Thymus (tissue), 11 donors: ENCODE measurements at regions not wholly inside any gene's neighbourhood (a gene's known extent, or its start where the extent isn't known, plus 50 kb on each side); places are given as distances from the start of the nearest gene placed in this dataset.

Experiments
- DNase-seq, 9 donors: peaks; one replicate each; pipeline ENCODE4 v3.0.0-alpha.2; 2013; ENCODE audit warnings: low spot score in 9 of 9, low read depth in 6 of 9, missing footprints in 1 of 9
- H3K27ac ChIP-seq, 2 donors: one replicate each; pipeline ENCODE4 v1.5.1; 2013; ENCODE audit warnings: control low read depth in 1 of 2, low read depth in 1 of 2, low read length in 1 of 2, mild to moderate bottlenecking in 1 of 2, moderate library complexity in 1 of 2
- H3K27me3 ChIP-seq, 2 donors: one replicate each; pipeline ENCODE4 v1.5.1; 2013; ENCODE audit warnings: low read length in 1 of 2; ENCODE audit not compliant: control insufficient read depth in 2 of 2, insufficient read depth in 1 of 2
- H3K36me3 ChIP-seq, 2 donors: one replicate each; pipeline ENCODE4 v1.5.1; 2013; ENCODE audit warnings: low read length in 1 of 2, mild to moderate bottlenecking in 1 of 2, moderate library complexity in 1 of 2; ENCODE audit not compliant: control insufficient read depth in 2 of 2, insufficient read depth in 2 of 2
- H3K4me1 ChIP-seq, 2 donors: one replicate each; pipeline ENCODE4 v1.5.1; 2013; ENCODE audit warnings: low read length in 2 of 2; ENCODE audit not compliant: control insufficient read depth in 2 of 2, insufficient read depth in 2 of 2
- H3K4me3 ChIP-seq, 2 donors: one replicate each; pipeline ENCODE4 v1.5.1; 2013; ENCODE audit warnings: low read length in 2 of 2, control low read depth in 1 of 2, mild to moderate bottlenecking in 1 of 2
- H3K9me3 ChIP-seq, 2 donors: one replicate each; pipeline ENCODE4 v1.5.1; 2013; ENCODE audit warnings: low read length in 1 of 2, mild to moderate bottlenecking in 1 of 2; ENCODE audit not compliant: control insufficient read depth in 2 of 2, insufficient read depth in 1 of 2
- WGBS: extraction: QIAGEN DNeasy Blood & Tissue Kit; methylation state at CpG from one replicate; pipeline ENCODE4 v1.1.7; 2013; 5-methylcytosine and 5-hydroxymethylcytosine counted together
- donor health status: healthy.

DNA sequence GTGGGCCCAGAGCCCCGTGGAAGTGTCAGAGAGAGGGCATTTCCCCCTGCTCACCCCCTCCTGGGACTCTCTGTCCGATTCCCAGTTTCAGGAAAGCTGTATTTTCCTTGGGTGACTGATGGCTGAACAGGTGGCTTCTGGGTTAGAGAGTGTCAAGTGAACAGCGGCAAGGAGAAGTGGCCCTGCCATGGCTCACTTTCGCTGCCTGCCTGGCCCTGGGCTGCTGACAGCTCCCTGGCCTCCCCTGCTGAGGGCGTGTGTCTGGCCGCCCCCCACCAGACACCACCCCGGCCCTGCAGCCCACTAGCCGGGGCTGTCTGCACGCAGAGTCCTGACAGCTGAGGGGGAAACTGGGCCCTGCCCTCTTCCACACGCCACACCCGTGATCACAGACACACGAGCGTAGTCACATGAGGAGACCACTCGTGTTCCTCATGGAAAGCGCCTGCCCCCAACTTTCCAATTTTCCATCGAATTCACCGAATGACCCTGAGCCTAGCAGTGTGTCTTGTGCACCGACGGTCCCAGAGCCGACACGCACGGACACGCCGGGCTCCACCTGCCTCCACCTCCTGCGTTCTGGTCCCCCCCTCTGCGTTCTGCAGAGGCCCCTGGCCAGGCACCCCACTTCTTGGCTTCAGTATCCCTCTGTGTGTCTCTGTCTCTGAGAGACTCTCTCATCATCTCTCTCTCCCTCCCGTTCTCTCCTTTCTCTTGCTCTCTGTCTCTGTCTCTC lies 60.6 kb upstream of the CASZ1 start:
- Histone ChIP-seq H3K4me1 (no peaks in the 10 kb centered on the region), H3K9me3 (no peaks in the 10 kb centered on the region), H3K27ac (no peak overlapping the region), H3K27me3 (peaks cover 0 to 34% of the 10 kb centered on the region in 2 donors), H3K36me3 (no peaks in the 10 kb centered on the region), H3K4me3 (no peak overlapping the region)
- 86% methylated on average over 27 of the region's 27 CpGs for WGBS
- no peak for DNase-seq

DNA sequence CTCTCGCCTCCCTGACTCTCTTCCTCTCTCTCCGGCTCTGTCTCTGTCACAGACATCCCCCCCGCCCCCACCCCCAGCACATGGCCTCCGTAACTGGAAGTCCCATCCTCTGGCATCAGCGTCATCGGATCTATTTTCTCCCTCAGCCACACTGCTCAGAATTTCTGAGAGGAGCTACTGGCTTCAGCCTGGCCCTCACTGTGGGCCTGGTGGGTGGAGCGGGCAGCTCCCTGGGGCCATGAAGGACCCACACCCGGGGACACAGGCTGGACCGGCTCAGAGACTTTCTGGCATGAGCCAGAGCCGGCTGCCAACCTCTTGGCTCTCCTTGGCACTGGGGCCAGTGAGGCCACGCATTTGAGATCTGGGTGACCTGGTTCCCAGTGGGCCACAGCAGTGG lies 61.2 kb upstream of the CASZ1 start:
- H3K4me1 ChIP-seq = no peaks in the 10 kb centered on the region
- no peak overlapping the region for H3K27ac ChIP-seq
- DNase-seq = no peak
- H3K4me3 ChIP-seq = no peak overlapping the region
- no peaks in the 10 kb centered on the region for H3K9me3 ChIP-seq
- peaks cover 5 to 39% of the 10 kb centered on the region in 2 donors for H3K27me3 ChIP-seq
- H3K36me3 ChIP-seq = no peaks in the 10 kb centered on the region
- WGBS = 91% methylated on average over 11 of the region's 11 CpGs

DNA sequence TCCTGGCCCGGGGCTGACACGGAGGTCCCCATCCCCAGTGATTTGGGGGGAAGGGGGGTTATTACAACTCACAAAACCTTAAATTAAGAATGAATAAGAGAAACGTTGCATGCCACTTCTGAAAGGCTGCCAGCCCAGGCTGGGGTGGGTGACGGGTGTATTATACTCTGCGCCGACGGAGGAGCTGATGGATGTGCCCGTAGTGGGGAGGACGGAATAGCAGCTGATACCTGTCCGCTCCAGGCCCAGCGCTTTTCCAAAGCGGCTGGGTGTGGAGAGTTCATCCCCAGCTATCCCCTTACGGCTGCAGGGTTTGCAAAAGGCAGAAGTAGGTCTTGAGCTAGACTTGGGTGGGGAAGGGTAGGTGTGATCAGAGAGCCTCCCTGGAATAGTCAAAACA lies 63.8 kb upstream of the CASZ1 start:
- DNase-seq = no peak
- H3K27me3 ChIP-seq = peaks cover 23 to 65% of the 10 kb centered on the region in 2 donors
- H3K4me3 ChIP-seq = no peak overlapping the region
- H3K36me3 ChIP-seq = no peaks in the 10 kb centered on the region
- 65% methylated on average over 13 of the region's 13 CpGs for WGBS
- H3K27ac ChIP-seq = no peak overlapping the region
- H3K9me3 ChIP-seq = no peaks in the 10 kb centered on the region
- H3K4me1 ChIP-seq = no peaks in the 10 kb centered on the region

DNA sequence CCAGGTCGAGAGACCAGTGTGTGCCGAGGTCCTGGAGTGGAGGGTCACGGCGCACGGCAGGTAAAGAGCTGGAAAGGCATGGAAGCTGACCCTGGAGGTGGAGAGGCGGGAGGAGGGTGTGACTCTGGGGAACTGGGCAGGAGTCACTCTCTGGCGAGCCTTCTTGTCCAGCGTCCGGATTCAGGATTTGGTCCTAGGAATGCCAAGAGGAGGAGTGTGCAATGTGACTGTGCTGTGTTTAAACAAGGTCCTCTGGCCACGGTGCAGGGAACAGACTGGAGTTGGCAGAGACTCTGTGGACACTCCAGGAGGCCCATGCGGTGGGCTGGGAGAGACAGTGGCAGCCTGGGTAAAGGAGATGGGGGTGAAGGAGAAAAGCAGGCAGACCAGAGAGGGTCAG lies 64.2 kb upstream of the CASZ1 start:
- WGBS = 75% methylated on average over 11 of the region's 11 CpGs
- Histone ChIP-seq H3K9me3 (no peaks in the 10 kb centered on the region), H3K27me3 (peaks cover 27 to 69% of the 10 kb centered on the region in 2 donors), H3K4me1 (no peaks in the 10 kb centered on the region), H3K36me3 (no peaks in the 10 kb centered on the region), H3K4me3 (no peak overlapping the region), H3K27ac (no peak overlapping the region)
- DNase-seq = no peak

DNA sequence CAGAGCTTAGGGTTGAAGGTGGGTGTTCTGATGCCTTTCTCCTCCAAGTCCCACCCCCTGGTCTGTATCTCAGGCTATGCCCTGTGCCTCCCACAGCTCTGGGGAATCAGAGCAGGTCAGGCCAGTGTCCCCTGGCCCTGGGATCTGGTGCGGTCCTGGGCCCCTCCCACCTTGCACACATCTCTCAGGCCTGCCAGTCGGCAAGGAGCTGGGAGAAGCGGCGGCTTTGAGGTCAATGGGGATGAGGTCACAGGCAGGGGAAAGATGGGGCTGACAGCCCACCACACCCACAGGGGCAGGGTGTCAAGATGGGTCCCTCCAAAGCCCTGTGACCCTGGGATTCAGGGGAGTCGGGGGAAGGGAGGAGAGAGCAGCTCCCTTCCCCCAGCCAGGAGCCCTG lies 65.4 kb upstream of the CASZ1 start:
- Histone ChIP-seq H3K27me3 (peaks cover 35 to 81% of the 10 kb centered on the region in 2 donors), H3K4me3 (no peak overlapping the region), H3K36me3 (no peaks in the 10 kb centered on the region), H3K27ac (no peak overlapping the region), H3K9me3 (peaks cover 0 to 3% of the 10 kb centered on the region in 2 donors), H3K4me1 (peaks cover 0 to 5% of the 10 kb centered on the region in 2 donors)
- no peak for DNase-seq
- 90% methylated on average over 5 of the region's 5 CpGs for WGBS

DNA sequence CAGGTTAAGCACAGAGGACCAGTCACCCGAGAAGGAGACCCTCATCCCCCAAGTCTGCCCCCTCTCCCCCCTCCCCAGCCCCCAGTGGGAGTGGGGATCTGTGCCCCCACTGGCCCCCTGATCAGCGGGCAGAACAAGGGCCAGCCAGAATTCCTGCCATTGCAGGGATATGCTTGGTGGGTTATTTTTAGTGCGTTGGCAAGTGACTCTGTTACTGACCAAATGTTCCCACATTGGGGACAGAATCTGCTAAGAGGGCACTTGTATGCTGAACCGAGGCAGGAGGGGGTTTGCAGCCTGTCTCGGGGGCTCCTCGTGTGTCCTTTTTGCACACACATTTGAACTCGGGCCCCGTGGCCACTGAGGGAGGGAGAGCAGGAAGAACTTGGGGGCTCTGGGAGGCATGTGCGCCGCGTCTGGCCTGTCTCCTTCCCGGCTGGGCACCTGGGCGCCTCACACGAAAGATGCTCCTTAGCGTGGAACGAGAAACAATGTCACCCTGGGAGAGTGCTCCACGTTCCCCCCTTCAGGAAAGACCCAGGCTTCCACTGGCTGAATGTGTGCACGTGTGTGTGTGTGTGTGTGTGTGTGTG lies 66.4 kb upstream of the CASZ1 start:
- Histone ChIP-seq H3K36me3 (no peaks in the 10 kb centered on the region), H3K4me1 (peaks cover 3 to 11% of the 10 kb centered on the region in 2 donors), H3K4me3 (no peak overlapping the region), H3K27ac (no peak overlapping the region), H3K27me3 (peaks cover 45 to 85% of the 10 kb centered on the region in 2 donors), H3K9me3 (peaks cover 0 to 3% of the 10 kb centered on the region in 2 donors)
- no peak for DNase-seq
- 80% methylated on average over 18 of the region's 18 CpGs for WGBS

DNA sequence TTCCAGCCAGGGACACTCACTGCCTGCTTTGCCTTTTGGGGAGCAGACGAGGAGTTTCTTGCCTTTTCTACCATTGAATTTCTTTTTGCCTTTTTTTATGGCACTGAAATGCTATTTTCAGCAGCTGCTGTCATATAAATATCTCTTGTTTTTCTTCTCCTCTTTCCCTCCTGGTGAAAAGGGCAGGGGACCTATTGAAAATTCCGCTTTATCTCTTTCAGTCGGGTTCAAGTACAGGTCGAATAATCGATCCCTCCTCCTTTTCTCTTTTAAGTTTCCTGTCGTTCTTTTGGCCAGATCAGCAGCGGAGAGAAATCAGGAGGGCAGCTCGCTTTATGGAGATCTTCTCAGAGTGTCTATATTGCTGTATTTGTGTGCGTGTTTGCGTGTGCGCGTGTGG lies 67.4 kb upstream of the CASZ1 start:
- H3K4me3 ChIP-seq = no peak overlapping the region
- no peak overlapping the region for H3K27ac ChIP-seq
- WGBS = 47% methylated on average over 12 of the region's 12 CpGs
- peaks cover 50 to 89% of the 10 kb centered on the region in 2 donors for H3K27me3 ChIP-seq
- H3K4me1 ChIP-seq = peaks cover 3 to 11% of the 10 kb centered on the region in 2 donors
- no peaks in the 10 kb centered on the region for H3K36me3 ChIP-seq
- H3K9me3 ChIP-seq = peaks cover 0 to 3% of the 10 kb centered on the region in 2 donors
- no peak for DNase-seq

DNA sequence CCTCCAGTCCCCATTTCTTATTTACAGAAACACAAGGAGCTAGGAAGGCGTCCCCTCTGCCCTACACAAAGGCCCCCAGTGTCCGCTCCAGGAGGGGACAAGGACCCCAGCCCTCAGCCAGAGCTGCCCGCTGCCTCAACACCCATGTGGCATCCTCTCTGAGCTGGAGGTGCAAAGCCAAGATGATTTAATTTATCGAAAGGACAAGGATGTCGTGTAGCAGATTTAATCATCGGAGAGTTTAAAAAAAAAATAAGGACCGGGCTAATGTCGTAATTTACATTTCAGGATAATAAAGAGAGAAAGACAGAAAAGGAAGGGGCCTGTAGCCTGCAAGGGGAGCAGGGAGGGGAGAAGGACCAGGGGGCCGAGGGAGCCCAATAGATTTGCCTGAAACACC lies 68.3 kb upstream of the CASZ1 start:
- peaks cover 50 to 97% of the 10 kb centered on the region in 2 donors for H3K27me3 ChIP-seq
- no peak for DNase-seq
- H3K4me1 ChIP-seq = peaks cover 3 to 11% of the 10 kb centered on the region in 2 donors
- no peak overlapping the region for H3K4me3 ChIP-seq
- 74% methylated on average over 9 of the region's 9 CpGs for WGBS
- no peak overlapping the region for H3K27ac ChIP-seq
- H3K36me3 ChIP-seq = no peaks in the 10 kb centered on the region
- H3K9me3 ChIP-seq = peaks cover 0 to 3% of the 10 kb centered on the region in 2 donors

DNA sequence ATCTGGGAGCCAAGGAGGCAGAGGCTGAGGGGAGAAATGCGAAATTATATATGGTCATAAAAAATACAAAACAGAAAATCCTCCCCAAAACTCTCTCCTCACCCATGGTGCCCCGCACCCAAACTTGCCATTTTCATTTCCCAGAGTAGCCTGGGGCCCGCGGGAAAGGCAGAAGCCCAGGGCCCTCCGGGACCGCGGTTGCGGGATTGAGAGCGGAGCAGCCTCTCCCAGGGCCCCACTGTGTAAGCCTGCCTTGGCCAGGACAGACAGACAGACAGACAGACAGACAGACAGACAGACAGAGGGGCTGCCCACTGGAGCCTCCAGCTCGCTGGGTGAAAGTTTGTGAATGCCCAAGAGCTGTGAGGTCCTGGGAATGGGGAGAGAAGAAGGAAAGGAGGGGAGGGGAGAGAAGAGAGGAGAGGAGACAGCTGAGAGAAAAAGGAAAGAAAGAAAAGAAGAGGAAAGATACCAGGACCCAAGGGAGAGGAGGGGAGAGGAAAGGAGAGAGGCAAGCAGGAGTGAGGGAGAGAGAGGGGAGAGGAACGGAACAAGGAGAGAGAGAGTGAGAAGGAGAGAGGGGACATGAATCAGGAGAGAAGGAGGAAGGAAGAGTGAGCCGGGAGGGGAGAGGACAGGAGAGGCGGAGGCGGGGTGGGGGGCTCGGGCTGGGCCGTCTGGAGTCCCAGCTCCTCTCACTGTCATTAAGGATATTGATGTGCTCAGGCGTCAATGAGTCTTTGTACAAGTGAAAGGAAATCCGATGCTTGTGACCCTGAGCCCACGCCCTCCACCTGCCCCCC lies 69.3 kb upstream of the CASZ1 start:
- Histone ChIP-seq H3K27ac (no peak overlapping the region), H3K4me3 (no peak overlapping the region), H3K9me3 (peaks cover 0 to 3% of the 10 kb centered on the region in 2 donors), H3K36me3 (no peaks in the 10 kb centered on the region), H3K4me1 (peaks cover 3 to 11% of the 10 kb centered on the region in 2 donors), H3K27me3 (peaks cover 50 to 92% of the 10 kb centered on the region in 2 donors)
- WGBS = 38% methylated on average over 19 of the region's 19 CpGs
- no peak for DNase-seq
